Smooth muscle cell of the brain vasculature (primary cell): ENCODE measurements at regions not wholly inside any gene's neighbourhood (a gene's known extent, or its start where the extent isn't known, plus 50 kb on each side); places are given as distances from the start of the nearest gene placed in this dataset.

ENCODE experiments used
- DNase-seq: peaks from one replicate; pipeline ENCODE4 v3.0.0-alpha.2; 2012; ENCODE audit warnings: low read depth, low spot score

DNA sequence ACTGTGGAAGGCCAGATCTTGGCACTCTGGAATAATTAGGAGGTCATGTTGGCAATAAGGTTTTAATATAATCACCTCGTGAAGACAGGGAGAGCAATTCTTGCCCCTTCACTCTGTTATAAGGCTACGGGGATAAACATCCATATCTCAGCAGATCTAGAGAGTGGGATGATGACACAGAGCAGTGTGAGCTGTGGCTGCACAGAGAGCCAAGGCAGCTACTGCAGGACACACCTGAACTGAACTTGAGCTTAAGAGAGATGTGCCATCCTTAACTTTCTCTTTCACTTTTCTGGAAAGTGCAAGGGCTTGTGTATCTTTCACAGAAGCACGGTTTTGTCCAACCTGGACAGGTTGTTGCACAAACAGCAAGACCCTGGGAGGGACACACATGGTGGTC, 174.7 kb downstream of the GATA3 start:
- no peak for DNase-seq

DNA sequence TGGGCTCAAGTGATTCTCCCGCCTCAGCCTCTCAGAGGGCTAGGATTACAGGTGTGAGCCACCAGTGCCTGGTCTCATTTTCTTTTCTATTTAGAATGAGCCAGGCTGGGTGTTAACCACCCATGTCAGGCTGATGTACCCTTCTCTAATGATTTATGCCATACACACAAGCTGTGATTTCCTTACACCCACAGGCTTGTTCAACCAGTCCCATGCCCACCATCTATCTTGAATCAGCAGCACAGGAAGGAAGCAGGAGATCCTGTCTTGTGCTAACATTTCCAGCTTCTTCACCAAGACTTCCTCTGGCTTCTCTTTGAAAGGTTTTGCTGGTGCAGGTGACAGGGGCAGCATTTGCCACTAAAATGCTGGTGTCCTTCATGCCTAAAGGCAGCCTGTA, 176.4 kb downstream of the GATA3 start:
- DNase-seq: no peak

DNA sequence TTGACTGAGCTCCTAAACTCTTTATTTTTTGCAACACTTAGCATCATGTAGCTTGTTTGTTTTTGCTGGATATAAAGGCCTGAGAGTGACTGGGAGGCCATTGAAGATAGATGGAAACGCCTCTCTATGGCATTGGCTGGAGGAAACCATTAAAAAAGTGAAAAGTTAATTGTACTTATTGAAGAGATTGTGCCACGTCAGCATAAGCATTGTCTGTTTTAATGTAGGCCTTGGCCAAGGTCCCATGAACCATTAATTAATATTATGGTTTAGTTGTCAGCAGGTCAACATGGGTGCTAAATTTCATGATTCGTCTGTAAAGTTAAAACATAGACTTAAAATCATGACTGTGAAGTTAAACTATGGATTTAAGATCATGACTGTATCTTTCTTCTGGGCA, 178.6 kb downstream of the GATA3 start:
- DNase-seq: no peak

DNA sequence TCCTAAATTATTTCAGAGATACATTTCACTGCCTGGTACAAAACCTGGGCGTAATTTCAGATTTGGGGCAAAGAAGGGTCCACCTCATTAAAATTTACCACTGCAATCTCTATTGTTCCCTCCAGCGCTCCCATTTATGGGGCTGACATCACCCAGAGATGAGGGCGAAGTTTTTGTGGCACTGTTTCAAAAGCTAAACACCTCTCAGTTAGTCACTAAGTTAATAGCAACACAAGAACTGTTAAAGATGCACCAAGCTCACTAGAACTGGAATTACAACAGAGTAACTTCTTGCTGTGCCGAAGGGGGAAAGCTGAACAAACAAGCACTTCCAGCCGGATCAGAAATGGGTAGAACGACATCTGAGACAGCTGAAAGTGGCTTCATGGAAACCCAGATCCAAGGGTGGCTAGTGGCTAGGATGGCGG, 179.4 kb downstream of the GATA3 start:
- no peak for DNase-seq

DNA sequence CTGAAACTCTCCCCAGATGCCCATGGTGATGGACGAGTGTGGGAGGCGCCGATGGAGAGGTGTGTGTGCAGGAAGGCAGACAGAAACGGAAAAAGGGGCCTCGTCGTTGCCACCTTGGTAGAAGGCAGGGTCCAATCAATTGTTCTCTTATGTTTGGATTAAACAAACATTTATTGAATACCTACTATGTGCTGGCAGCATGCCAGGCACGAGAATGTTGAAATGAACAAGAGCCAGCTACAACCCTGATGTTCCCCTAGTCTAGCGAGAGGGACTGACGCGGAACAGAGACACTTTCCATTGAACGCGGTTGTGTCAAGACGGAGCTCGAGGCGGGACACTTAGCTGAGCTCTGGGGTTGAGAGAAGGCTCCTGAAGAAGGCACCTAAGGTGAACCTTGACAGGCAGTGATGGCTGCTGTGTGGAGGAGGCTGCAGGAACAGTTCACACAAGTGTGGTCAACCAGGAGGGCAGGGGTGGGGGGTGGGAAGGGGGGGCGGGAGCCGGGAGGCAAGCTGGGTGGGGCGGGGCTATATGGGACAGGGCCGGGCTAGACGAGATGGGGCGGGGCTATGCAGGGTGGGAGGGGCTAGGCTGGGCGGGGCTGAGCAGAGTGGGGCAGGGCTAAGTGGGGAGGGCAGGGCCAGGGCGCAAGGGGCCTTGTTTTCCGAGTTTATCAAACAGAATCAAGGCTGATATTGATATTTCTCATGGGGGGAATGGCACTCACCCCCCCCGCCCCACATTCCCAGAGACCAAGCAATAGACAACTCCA, 181.0 kb downstream of the GATA3 start:
- DNase-seq: no peak

DNA sequence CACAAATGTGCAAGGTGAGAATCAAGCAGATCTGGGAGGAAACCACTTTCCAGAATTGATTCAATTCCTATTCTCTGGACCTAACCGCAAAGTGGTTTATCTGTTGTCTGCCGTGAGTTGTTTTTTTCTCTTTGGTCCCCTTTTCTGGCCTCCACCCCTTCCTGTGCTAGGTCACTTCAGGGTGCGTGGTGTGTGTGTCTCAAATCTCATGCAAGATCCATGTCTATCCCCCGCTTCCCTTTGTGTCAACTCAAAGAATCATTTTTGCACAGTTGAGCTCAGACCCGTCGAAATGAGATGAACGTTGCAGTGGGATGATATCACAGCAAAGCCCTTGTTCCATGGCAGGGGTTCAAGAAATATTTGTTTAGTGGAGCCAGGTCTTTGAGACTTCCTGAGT, 184.5 kb downstream of the GATA3 start:
- DNase-seq: no peak

DNA sequence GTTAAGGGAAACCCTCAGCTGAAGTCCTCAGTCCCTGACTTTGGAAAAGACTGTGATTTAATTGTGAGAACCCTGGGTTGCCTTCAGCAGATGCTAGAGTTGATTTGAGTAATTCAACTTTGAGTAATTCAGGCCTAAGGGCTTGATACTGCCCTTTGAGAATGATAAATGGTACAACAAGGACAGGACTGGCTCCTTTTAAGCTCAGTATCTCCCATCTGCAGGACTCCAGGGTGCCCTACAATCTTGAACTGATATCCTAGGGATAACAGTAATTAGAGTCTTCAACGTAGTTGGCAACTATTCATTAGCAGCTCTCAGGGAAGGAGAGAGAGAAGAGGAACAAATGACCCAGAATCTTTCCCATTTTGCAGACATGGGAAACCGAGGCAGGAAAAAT, 186.4 kb downstream of the GATA3 start:
- DNase-seq: no peak

DNA sequence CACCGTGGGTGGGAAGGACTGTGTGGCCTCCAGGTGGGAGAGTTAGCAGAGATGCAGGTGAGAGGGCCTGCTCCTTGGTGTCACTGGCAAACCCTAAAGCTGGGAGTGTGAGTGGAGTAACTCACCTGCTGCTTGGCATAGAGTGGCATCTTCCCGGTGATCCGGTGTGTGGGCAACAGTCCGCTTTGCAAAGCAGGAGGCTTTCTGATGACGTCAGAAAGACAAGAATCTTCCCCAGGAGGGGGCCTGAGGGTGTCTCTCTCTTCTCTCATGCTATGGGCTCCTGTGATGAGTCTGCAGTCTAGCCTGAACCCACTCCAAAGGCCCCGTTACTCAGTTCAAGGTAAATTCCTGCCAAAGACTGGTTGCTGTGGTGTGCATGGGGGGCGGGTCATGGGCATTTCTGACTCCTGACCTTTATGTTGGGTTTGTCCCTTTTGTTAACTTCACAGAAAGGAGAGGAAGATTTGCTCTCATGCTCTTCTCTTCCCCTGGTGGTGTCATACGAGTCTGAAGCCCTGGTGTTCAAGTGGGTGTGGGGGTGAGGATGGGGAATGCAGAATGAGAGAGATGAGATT, 187.9 kb downstream of the GATA3 start:
- no peak for DNase-seq

DNA sequence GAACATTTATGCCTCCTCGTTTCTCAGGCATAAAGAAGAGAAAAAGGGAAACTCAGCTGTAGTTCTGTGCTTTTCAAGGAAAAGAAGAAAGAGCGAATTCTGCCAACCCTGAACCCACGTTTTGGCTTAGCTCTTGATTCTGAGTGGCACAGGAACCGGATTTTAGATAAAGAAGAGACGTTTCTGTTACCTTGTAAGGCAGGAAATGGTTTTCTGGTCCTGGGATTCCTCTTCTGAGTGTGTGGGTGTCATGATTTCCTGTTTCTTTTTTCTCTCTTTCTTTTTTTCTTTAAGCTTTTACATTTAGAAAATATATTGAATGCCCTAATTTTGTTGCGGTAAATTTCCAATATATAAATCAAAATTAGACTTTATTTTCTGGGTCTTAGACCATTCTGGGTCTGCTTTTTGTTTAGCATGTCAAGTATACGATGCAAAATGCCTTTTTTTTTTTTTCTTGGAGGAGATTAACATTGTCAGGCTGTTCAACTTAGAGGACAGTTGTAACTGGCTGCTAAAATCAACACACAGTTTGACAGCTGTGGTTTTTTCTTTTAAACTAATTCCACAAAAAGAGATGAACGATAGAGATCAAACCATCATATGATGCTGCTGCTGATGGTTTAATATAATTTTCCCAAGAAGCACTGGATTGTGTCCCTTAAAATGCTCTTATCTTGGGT, 190.8 kb downstream of the GATA3 start:
- DNase-seq: no peak

DNA sequence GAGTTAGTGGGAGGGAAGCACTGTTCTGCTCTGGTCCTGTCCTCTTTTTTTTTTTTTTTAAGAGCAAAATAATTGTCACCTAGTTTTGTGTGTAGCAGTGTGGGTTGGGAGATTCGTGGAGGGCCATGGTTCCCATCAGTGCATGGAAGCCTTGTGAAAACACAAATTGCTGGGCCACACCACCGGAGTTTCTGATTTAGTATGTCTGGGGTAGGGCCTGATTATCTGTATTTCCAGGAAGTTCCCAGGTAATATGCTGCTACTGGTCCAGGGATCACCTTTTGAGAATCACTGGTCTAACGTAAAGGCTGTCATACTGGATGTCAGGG, 191.3 kb downstream of the GATA3 start:
- no peak for DNase-seq

DNA sequence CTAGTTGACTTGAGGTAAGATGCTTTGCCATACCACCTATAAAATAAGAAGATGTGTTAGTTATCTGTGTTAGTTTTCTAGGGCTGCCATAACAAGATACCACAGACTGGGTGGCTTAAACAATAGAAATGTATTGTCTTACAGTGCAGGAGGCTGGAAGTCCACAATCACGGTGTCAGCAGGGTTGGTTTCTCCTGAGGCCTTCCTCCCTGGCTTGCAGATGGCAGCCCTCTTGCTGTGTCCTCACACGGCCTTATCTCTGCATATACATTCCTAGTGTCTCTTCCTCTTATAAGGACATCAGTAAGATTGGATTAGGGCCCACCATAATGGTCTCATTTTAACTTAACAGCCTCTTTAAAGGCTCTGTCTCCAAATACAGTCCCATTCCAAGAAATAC, 192.1 kb downstream of the GATA3 start:
- no peak for DNase-seq

DNA sequence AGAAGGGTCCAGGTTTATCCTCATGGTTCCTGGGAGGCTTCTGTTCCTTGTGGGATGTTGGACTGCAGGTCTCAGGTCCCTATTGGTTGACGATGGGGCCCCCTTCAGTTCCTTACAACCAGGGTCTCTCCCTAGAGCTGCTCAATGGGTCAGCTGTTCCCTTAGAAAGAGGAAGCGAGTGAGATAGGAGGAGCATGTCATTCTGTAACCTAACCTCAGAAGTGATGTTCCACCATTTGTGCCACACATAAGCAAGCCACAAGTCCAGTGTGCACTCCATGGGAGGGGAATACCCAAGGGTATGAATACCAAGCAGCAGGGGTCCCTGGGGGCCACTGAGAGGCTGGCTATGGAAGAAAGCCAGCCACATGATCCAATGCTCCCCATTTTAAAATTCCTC, 192.7 kb downstream of the GATA3 start:
- DNase-seq: no peak

DNA sequence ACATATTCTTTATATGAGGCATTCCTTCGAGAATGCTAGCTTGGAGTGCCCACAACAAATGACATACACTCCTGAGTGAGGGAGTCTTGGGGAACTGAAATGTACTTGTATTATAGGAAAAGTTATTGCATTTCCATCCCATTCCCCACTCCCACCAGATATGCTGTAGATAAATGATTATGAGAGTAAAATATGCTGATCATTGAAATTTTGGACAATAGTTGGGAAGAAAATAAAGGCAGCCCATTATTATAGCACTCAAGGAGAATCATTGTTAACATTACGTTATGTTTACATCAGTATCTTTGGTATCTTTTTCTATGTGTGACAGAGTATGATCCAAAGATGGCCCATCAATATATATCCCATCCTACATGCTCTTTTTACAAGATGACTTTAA, 194.4 kb downstream of the GATA3 start:
- DNase-seq: no peak

DNA sequence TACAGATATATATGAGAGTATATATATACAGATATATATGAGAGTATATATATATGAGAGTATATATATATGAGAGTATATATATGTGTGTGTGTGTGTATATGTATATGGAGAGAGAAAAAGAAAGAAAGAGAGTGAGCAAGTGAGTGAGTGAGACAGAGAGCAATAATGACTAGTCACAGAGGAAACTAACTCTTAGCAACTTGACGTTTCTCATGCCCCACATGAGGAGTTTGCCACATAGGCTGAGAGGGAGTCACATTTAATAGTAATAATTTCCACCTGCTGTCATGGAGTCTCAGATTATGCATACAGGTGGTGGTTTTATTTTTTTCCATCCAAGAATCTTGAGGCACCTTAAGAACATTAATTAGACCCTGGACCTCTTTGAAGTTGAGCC, 199.9 kb downstream of the GATA3 start:
- DNase-seq: no peak

DNA sequence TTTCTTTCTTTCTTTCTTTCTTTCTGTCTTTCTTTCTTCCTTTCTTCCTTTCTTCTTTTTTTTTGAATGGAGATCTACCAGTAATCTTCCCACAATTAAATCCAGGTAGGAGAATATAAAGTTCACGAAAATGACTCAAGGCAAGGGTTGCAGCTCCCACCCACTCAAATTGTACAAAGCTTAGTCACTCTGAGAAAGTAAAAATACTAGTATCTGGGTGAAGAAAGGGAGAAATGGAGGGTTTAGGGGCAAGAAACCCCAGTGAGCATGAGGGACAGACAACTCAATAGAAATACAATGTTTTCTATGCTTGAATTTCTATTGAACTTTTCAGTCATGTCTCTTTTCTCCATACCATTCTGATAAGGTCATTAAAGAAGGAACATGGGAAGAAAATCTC, 200.8 kb downstream of the GATA3 start:
- DNase-seq: no peak

DNA sequence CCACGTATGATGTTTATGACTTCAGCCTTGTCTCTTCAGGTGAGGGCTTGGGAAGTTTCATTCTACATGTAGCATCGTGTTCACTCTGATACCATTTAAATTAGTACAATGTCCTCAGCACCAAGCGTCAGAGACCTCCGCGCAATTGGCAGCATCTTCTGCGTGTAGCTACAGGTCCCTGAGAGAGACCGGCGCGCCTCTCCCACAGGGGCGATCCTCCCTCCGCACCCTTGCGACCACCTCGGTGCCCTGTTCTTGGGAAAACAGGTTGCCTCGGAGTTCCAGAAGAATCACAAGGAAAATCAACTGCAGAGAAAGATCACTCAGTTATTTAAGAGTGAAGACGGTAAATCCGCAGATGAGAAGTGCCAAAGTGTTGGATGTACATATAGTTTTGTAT, 206.2 kb downstream of the GATA3 start:
- DNase-seq: no peak

DNA sequence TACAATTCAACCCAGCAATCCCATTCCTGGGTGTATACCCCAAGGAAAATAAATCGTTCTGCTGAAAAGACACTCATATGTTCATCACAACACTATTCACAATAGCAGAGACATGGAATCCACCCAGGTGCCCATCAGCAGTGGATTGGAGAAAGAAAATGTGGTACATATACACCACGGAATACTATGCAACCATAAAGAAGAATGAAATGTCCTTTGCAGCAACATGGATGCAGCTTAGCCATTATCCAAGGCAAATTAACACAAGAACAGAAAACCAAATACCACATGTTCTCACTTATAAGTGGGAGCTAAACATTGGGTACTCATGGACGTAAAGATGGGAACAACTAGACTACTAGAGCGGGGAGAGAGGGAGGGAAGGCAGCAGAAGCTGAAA, 207.8 kb downstream of the GATA3 start:
- DNase-seq: no peak

DNA sequence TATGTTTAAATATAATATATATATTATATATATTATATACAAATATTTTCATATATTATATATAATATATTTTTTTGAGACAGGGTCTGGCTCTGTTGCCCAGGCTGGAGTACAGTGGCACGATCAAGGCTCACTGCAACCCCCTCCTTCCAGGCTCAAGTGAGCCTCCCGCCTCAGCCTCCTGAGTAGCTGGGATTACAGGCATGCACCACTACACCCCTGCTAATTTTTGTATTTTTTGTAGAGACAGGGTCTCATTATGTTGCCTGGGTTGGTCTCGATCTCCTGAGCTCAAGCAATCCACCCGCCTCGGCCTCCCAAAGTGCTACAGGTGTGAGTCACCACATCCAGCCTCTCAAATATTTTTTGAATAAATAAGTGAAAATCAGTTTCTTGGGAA, 215.5 kb downstream of the GATA3 start:
- no peak for DNase-seq

DNA sequence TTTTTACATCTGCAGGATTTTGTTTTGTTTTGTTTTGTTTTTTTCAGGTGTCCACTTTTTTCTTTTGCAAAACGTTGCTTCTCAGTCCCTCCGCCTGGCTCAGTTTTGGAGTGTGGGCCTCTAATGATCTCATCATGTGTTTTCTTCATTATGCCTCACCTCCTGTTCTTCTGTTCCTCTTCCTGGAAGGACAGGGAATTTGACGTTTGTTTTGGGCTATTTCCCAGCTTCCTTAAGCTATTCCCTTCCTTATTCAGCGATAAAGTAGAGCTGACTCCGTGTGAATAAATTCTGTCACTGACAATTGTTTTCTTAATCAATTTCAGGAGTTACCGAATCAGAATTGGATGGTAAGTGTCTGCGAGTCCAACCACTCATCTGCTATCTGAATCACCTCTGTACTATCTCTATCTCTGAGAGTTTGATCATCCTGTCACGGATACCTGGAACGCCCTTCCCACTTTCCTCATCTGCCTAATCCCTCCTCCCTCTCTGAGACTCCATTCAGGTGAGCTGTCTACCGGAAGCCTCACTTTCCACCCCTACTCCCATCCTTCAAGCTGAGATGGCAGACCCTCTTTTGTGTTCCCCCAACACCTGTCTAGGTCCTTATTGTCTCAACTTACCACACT, 218.4 kb downstream of the GATA3 start:
- DNase-seq: no peak

DNA sequence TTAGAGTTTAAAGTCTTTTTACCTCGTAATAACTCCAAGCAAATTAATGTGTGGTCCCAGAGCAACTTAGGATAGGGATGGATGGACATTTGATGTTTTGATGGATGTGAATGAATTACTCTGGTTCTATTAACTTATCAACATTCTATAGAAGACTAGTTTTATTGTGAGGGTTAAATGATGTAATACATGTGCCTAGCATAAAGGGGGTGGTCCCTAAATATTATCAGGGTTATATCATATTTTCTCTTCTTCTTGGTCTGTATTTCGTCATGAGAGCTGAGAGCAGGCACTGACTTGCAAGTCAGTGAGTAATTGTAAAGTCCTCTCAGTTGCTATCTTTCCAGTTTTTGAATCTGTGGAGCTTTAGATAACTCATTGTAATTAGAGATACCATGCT, 219.3 kb downstream of the GATA3 start:
- DNase-seq: no peak

DNA sequence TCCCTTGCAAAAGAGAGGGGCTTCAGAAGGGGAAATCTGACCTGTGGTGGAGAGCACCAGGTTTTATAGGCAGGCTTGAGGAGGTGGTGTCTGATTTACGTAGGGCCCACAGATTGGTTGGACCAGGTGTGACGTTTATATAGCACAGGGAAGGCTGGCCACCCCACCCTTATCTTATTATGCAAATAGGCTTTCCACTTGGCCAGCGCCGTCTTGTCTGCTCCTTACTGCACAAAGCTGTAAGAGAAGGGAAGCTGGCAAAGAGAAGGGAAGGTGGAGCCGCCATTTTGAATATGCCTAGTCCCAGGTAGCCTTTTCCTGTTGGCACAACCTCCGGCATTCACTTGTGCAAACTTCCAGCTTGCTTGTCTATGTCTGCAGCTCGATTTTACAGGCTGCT, 221.4 kb downstream of the GATA3 start:
- no peak for DNase-seq

DNA sequence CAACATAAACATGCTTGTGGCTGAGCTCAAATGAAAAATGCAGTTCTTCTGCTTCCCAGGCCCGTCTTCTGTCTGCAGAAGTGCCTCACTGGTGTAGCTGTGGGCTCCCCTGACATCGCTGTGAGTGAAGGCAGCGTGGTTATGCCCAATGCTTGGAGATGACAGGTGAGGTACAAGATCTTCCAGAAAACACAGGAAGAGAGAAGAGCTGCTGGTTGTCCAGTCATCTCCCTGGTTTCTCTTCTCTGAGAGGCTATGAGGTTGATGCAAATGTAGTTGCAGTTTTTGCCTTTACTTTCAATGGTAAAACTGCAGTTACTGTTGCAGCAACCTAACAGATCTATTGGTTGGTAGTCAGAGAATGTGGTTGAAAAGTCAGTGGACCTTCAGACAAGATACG, 223.6 kb downstream of the GATA3 start:
- no peak for DNase-seq

DNA sequence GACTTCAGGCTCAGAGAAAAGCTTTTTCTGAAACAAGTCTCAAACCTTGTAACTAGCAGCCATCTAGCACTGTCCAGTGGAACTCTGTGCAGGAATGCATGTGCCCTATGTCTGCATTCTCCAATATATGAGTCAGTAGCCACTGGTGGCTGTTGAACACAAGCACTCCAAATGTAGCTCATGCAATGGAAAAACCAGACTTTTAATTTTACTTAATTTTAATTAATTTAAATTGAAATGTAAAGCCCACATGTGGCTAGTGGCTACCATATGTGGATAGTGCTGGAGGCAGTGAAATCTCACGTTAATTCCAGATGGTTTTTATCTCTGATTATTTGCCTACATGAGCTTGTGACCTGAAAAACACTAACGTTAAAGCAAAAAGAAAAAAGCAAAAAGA, 225.1 kb downstream of the GATA3 start:
- DNase-seq: no peak
